AG04449 (cell line): ENCODE measurements at regions not wholly inside any gene's neighbourhood (a gene's known extent, or its start where the extent isn't known, plus 50 kb on each side); places are given as distances from the start of the nearest gene placed in this dataset.

Source experiments
- CTCF ChIA-PET: fragments of 350-600 bp; formaldehyde crosslinking; extraction: SDS; loops from one replicate; lab custom pipeline; 2021; ENCODE audit warnings: antibody characterized with exemption; lab: Yijun Ruan, JAX
- POLR2A ChIA-PET: fragments of 400-600, 350-600 bp; formaldehyde crosslinking; extraction: SDS; loops from one replicate; lab custom pipeline; 2020; ENCODE audit warnings: antibody characterized with exemption, inconsistent platforms; lab: Yijun Ruan, JAX
- DNase-seq: peaks from one replicate; pipeline ENCODE4 v3.0.0-alpha.2; 2010; ENCODE audit warnings: low read depth, low spot score
- H3K4me3 ChIP-seq: 2 replicates; pipeline ENCODE4 v1.5.1; 2011; ENCODE audit warnings: low read depth, mild to moderate bottlenecking, control low read depth, low read length
- TF ChIP-seq, protein P1 (sequence below): IDR thresholded peaks from one replicate; pipeline ENCODE4 v1.5.1; 2011; ENCODE audit warnings: mild to moderate bottlenecking, moderate library complexity, low read length, control low read depth, inconsistent platforms; ENCODE audit not compliant: insufficient read depth; ENCODE audit errors: missing control alignments

DNA sequence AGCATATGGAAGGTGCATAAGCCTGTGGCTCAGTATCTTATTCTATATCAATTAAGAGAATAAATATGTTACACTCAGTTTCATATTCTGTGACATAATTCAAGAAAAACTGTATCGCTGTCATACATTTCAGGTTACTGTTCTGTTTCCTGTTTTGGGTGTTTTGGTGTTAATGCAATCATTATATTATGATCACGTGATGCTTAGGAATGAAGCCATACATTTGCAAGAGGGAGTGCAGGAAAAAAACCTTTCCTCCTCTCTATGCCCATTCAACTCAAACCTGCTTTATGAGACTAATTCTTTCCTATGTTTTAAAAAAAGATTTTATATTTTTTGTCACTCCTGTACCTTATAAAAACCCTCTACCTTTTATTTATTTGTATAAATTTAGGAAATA, 120.8 kb upstream of the DDX18 start:
- no peak overlapping the region for H3K4me3 ChIP-seq
- ChIA-PET CTCF (no interaction called here), POLR2A (no interaction called here)
- TF ChIP-seq, protein P1, sequence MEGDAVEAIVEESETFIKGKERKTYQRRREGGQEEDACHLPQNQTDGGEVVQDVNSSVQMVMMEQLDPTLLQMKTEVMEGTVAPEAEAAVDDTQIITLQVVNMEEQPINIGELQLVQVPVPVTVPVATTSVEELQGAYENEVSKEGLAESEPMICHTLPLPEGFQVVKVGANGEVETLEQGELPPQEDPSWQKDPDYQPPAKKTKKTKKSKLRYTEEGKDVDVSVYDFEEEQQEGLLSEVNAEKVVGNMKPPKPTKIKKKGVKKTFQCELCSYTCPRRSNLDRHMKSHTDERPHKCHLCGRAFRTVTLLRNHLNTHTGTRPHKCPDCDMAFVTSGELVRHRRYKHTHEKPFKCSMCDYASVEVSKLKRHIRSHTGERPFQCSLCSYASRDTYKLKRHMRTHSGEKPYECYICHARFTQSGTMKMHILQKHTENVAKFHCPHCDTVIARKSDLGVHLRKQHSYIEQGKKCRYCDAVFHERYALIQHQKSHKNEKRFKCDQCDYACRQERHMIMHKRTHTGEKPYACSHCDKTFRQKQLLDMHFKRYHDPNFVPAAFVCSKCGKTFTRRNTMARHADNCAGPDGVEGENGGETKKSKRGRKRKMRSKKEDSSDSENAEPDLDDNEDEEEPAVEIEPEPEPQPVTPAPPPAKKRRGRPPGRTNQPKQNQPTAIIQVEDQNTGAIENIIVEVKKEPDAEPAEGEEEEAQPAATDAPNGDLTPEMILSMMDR = no peak
- DNase-seq = no peak

DNA sequence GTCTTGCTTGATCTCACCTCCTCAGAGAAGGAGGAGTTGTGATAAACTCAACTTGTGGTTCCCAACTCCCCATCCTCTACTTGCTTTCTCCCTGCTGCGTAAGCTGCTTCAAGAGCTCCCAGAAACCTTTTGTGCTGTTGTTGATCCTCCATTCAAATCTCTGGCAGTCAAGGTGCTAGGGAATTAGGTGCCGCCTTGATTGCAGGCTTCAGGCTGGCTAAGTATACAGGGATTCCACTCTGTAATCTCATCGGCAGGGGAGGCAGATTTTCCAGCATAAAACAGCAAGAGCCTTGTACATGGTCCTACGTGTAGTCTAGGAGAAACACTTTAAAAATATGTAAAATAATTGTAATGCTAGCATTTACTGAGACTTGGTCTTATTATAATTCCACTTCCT, 116.2 kb upstream of the DDX18 start:
- no peak for DNase-seq
- no peak overlapping the region for H3K4me3 ChIP-seq
- CTCF ChIA-PET = no interaction called here
- TF ChIP-seq, protein P1 = no peak
- POLR2A ChIA-PET = no interaction called here

DNA sequence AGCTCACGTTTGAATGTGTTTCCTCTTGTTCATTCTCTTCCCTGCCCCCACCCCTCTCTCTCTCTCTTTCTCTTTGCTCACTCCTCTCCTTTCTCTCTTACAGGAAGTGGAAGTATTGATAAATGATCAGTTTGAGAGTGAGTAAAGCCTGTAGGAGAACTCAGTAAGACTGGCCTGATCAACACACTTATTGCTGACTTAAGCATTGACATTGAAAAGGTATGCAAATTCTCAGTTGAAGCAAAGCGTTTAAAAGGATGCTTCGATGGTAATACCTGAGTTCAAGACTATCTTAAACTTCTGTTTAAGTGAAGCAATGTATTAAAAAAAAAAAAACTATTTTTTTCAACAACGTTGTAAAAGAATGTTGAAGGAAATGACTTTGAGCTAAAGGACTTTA, 115.7 kb upstream of the DDX18 start:
- TF ChIP-seq, protein P1 = no peak
- no peak for DNase-seq
- CTCF ChIA-PET = no interaction called here
- POLR2A ChIA-PET = no interaction called here
- H3K4me3 ChIP-seq = no peak overlapping the region

DNA sequence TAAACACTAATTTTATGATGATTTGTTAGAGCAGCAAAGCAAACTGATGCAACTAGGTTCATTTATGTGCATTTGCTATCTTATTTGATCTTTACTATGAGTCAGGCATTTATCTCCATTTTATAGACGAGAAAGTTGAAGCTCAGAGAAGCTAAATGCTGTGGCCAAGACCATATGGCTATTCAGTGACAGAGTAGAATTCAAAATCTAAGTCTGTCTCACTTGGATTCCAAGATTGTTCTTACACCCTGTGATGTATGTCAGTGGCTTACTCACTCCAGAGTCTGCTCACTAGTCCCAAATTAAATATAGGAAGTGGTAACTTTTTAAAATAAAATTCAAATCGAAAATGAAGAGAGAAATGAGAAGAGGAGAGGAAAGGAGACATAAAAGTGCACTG, 114.0 kb upstream of the DDX18 start:
- no peak for DNase-seq
- CTCF ChIA-PET = no interaction called here
- POLR2A ChIA-PET = no interaction called here

DNA sequence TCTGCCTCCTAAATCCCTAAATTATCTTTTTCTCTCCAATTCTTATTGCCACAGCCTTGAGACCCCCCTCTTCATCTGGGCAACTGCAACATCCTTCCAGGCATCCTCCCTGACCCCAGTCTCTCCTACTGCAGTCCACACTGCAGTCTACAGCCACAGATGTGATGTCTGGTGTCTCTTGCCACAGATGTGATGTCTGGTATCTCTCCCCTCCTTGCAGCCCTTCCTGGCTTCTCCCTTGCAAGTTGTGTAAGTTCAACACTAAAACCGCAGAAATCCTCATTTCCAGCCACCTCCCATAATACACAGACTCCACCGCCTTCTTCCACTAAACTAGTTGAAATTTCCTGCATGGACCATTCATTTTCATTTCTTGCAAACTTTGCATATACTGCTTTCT, 113.1 kb upstream of the DDX18 start:
- TF ChIP-seq, protein P1 = no peak
- no peak overlapping the region for H3K4me3 ChIP-seq
- DNase-seq = no peak
- ChIA-PET CTCF (no interaction called here), POLR2A (no interaction called here)

More for the DNA sequence above, 114.0 kb upstream of the DDX18 start:
- H3K4me3 ChIP-seq = no peak overlapping the region
- TF ChIP-seq, protein P1 = no peak

DNA sequence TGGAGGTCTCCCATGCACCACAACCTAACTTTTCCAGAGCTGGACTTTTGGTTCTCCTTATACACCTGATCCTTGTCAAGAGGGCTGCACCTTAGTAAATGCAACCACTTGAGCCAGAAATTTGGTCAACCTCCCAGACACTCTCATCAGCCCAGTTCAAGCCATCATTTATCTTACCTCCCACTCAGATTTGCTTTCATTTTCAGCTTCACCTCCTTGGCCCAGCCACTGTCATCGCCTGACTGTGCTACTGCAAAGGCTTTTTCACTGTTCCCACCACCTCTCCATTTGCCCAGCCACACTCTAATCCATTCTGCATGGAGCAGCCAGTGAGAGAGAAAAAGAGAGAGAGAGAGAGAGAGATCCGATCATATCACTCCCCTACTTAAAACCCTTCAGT, 112.4 kb upstream of the DDX18 start:
- H3K4me3 ChIP-seq = no peak overlapping the region
- TF ChIP-seq, protein P1 = no peak
- CTCF ChIA-PET = no interaction called here
- no peak for DNase-seq
- POLR2A ChIA-PET = no interaction called here
